A673 (cell line): ENCODE measurements at regions not wholly inside any gene's neighbourhood (a gene's known extent, or its start where the extent isn't known, plus 50 kb on each side); places are given as distances from the start of the nearest gene placed in this dataset.

Experiments used
- BruUV-seq: library from RNA; stranded (reverse); fragments of 400-500 nt; replicated peaks from 2 replicates; lab custom pipeline; 2021; lab: Mats Ljungman, UMichigan
- CTCF ChIA-PET: fragments of 300-600 bp; sonication (Branson Sonifier 250); formaldehyde crosslinking; loops from one replicate; lab custom pipeline; 2022; ENCODE audit warnings: antibody characterized with exemption; lab: Charles Lee
- POLR2A ChIA-PET: fragments of 300-600 bp; sonication (Branson Sonifier 250); formaldehyde crosslinking; loops from one replicate; lab custom pipeline; 2022; ENCODE audit warnings: antibody characterized with exemption; ENCODE audit not compliant: low non-redundant PET; lab: Charles Lee
- DNase-seq: peaks from one replicate; pipeline ENCODE4 v3.0.0-alpha.2; 2015; ENCODE audit warnings: low spot score
- H3K27ac ChIP-seq: fragments of 200-600 bp; sonication (generic); 2 replicates; pipeline ENCODE4 v1.5.1; 2016; ENCODE audit warnings: mixed run types, low read depth, mild to moderate bottlenecking, mixed read lengths, antibody characterized with exemption, low read length; ENCODE audit not compliant: poor library complexity, severe bottlenecking
- H3K27me3 ChIP-seq: fragments of 200-600 bp; sonication (generic); replicated peaks from 2 replicates; pipeline ENCODE4 v1.6.1; 2017; ENCODE audit warnings: mixed run types, low read depth, mild to moderate bottlenecking, mixed read lengths, antibody characterized with exemption, low read length; ENCODE audit not compliant: insufficient read depth, poor library complexity
- H3K36me3 ChIP-seq: fragments of 200-600 bp; sonication (generic); 2 replicates; pipeline ENCODE4 v1.6.1; 2016; ENCODE audit warnings: mixed run types, mild to moderate bottlenecking, mixed read lengths, antibody characterized with exemption, low read length; ENCODE audit not compliant: insufficient read depth, poor library complexity, severe bottlenecking
- H3K4me1 ChIP-seq: fragments of 200-600 bp; sonication (generic); 2 replicates; pipeline ENCODE4 v1.6.1; 2017; ENCODE audit warnings: mixed run types, mild to moderate bottlenecking, mixed read lengths, antibody characterized with exemption, low read length; ENCODE audit not compliant: insufficient read depth, poor library complexity, severe bottlenecking
- H3K4me3 ChIP-seq: fragments of 200-600 bp; sonication (generic); 2 replicates; pipeline ENCODE4 v1.5.1; 2016; ENCODE audit warnings: low read depth, mixed run types, mild to moderate bottlenecking, mixed read lengths, low read length; ENCODE audit not compliant: poor library complexity, severe bottlenecking
- H3K9me3 ChIP-seq: fragments of 200-600 bp; sonication (generic); 2 replicates; pipeline ENCODE4 v1.6.1; 2016; ENCODE audit warnings: mixed run types, low read depth, mild to moderate bottlenecking, mixed read lengths, antibody characterized with exemption, low read length; ENCODE audit not compliant: poor library complexity, severe bottlenecking
- EZH2 ChIP-seq: fragments of 200-600 bp; sonication (generic); IDR thresholded peaks from 2 replicates; pipeline ENCODE4 v1.6.1; 2017; ENCODE audit warnings: borderline replicate concordance, low read depth, mild to moderate bottlenecking, mixed read lengths, antibody characterized with exemption, low read length; ENCODE audit not compliant: poor library complexity, severe bottlenecking
- intact Hi-C: fragments of 100-400 bp; cut with micrococcal nuclease; formaldehyde crosslinking; loops from one replicate; pipeline ENCODE4 v1.10.0; 2022; ENCODE audit not compliant: unreplicated experiment
- TF ChIP-seq, protein P1 (sequence below): fragments of 300-800, 200-600 bp; sonication (generic); conservative IDR thresholded peaks from 2 replicates; pipeline ENCODE4 v1.5.1; 2017; ENCODE audit warnings: low read depth, mild to moderate bottlenecking, antibody characterized with exemption, low read length, moderate library complexity, mixed read lengths

DNA sequence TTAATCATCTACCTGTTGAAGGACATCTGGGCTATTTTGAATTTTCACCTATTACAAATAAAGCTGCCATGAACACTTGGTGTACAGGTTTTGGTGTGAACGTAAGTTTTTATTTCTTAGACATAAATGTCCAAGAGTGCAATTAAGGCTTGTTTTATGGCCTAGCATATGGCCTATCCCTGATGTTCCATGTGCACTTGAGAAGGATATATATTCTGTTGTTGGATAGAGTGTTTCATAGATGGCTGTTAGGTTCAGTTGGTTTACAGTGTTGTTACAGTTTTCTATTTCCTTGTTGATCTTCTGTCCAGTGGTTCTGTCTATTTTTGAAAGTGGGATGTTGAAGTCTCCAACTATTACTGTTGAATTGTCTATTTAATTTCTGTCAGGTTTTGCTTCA lies 61.2 kb upstream of the NFASC start:
- TF ChIP-seq EZH2: no peak
- TF ChIP-seq, protein P1, sequence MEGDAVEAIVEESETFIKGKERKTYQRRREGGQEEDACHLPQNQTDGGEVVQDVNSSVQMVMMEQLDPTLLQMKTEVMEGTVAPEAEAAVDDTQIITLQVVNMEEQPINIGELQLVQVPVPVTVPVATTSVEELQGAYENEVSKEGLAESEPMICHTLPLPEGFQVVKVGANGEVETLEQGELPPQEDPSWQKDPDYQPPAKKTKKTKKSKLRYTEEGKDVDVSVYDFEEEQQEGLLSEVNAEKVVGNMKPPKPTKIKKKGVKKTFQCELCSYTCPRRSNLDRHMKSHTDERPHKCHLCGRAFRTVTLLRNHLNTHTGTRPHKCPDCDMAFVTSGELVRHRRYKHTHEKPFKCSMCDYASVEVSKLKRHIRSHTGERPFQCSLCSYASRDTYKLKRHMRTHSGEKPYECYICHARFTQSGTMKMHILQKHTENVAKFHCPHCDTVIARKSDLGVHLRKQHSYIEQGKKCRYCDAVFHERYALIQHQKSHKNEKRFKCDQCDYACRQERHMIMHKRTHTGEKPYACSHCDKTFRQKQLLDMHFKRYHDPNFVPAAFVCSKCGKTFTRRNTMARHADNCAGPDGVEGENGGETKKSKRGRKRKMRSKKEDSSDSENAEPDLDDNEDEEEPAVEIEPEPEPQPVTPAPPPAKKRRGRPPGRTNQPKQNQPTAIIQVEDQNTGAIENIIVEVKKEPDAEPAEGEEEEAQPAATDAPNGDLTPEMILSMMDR: no peak
- BruUV-seq: no TSS peak
- CTCF ChIA-PET: no interaction called here
- Histone ChIP-seq H3K9me3 (no peaks in the 10 kb centered on the region), H3K4me3 (no peak overlapping the region), H3K4me1 (no peaks in the 10 kb centered on the region), H3K36me3 (no peaks in the 10 kb centered on the region), H3K27ac (no peak overlapping the region), H3K27me3 (peaks cover 9% of the 10 kb centered on the region)
- no peak for DNase-seq
- intact Hi-C loops: loop anchor here (5.0 to 10.0 kb wide), 2 partner anchors 365 to 448 kb away; no protein-coding TSS in a partner anchor
- POLR2A ChIA-PET: no interaction called here

DNA sequence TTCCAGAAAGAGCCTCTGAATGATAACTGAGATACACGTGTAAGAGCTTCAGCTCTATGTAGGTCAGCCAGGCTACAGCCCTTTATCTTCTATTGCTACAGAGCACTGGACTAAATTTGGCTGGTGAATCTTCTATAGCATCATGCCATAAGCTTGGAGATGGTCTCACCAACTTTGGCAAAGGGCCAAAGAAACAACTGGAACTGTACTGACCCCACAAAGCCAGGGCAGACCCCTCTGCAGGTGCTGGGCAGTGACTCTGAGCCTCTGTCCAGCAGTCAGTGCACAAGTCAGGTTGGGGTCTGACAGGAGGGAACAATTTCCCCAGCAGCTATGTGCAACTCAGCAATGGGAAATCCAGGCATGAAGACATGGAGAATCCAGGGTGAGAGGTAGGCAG lies 57.8 kb upstream of the NFASC start:
- BruUV-seq: no TSS peak

DNA sequence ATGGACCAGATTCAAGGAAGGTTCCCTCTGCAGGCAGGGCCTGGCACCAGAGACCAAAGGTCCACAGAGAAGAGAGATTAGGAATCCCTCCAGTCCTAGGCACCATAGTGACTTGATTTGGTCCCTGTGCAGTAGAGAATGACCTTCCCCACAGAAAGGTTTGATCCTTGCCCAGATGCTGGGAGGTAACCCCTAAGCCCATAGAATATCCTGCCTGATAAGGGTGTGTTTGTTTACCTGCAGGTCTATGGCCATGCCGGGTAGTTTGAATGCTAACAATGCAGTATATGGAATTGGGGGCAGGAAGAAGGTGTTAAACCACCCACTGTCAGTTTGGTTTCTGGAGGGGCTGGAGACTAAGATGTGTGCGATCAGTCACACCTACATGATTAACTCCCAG lies 57.1 kb upstream of the NFASC start:
- peaks cover 37% of the 10 kb centered on the region for H3K27me3 ChIP-seq
- intact Hi-C loops: no loop called here
- BruUV-seq: no TSS peak
- no peak for DNase-seq
- no peaks in the 10 kb centered on the region for H3K4me1 ChIP-seq
- no peak for TF ChIP-seq EZH2
- TF ChIP-seq, protein P1: no peak
- H3K27ac ChIP-seq: no peak overlapping the region
- POLR2A ChIA-PET: interaction anchor here (0.6 kb wide), 1 partner anchor 118 kb away, joined by 5 read pairs; no protein-coding TSS in a partner anchor
- no peaks in the 10 kb centered on the region for H3K9me3 ChIP-seq
- H3K4me3 ChIP-seq: no peak overlapping the region
- no peaks in the 10 kb centered on the region for H3K36me3 ChIP-seq
- CTCF ChIA-PET: no interaction called here

More for the DNA sequence above, 57.8 kb upstream of the NFASC start:
- intact Hi-C loops: no loop called here
- no peaks in the 10 kb centered on the region for H3K9me3 ChIP-seq
- H3K4me1 ChIP-seq: no peaks in the 10 kb centered on the region
- no peak for DNase-seq
- peaks cover 32% of the 10 kb centered on the region for H3K27me3 ChIP-seq
- TF ChIP-seq EZH2: no peak
- TF ChIP-seq, protein P1: no peak
- CTCF ChIA-PET: no interaction called here
- H3K36me3 ChIP-seq: no peaks in the 10 kb centered on the region
- POLR2A ChIA-PET: no interaction called here
- no peak overlapping the region for H3K4me3 ChIP-seq
- no peak overlapping the region for H3K27ac ChIP-seq
